NCI-H1694 treated with DMSO at 0.1 percent for 48 hours (cell line): ENCODE measurements at regions not wholly inside any gene's neighbourhood (a gene's known extent, or its start where the extent isn't known, plus 50 kb on each side); places are given as distances from the start of the nearest gene placed in this dataset.
A peak's percentile ranks its signal among the peaks of the same experiment; 100 is the strongest.

ENCODE experiments used
- DNase-seq: peaks from one replicate; lab custom pipeline; 2025; lab: John Stamatoyannopoulos, UW

- DNase-seq: peak; percentile 2
These were observed 303.4 kb downstream of the KCNC2 start for GRCh38 chr12:74906224-74906623.

GRCh38 chr12:74910831-74911230 lies 298.8 kb downstream of the KCNC2 start:
- DNase-seq: no peak

- DNase-seq: no peak
These were observed 295.3 kb downstream of the KCNC2 start for GRCh38 chr12:74914378-74914777.

- DNase-seq: no peak
These were observed 293.9 kb downstream of the KCNC2 start for GRCh38 chr12:74915718-74916117.

GRCh38 chr12:74917743-74918142 lies 291.9 kb downstream of the KCNC2 start:
- DNase-seq: no peak

GRCh38 chr12:74918291-74918690 lies 291.3 kb downstream of the KCNC2 start:
- no peak for DNase-seq

GRCh38 chr12:74922117-74922516 lies 287.5 kb downstream of the KCNC2 start:
- DNase-seq: no peak

- no peak for DNase-seq
These were observed 287.0 kb downstream of the KCNC2 start for GRCh38 chr12:74922642-74923041.

- no peak for DNase-seq
These were observed 268.0 kb downstream of the KCNC2 start for GRCh38 chr12:74941670-74942069.

- no peak for DNase-seq
These were observed 263.9 kb downstream of the KCNC2 start for GRCh38 chr12:74945771-74946198.

- no peak for DNase-seq
These were observed 255.9 kb downstream of the KCNC2 start for GRCh38 chr12:74953697-74954096.

GRCh38 chr12:74957231-74957630 lies 252.4 kb downstream of the KCNC2 start:
- no peak for DNase-seq

GRCh38 chr12:74957634-74958033 lies 252.0 kb downstream of the KCNC2 start:
- DNase-seq: no peak

GRCh38 chr12:74959657-74960056 lies 250.0 kb downstream of the KCNC2 start:
- no peak for DNase-seq

- no peak for DNase-seq
These were observed 246.3 kb downstream of the KCNC2 start for GRCh38 chr12:74963304-74963703.

GRCh38 chr12:74963867-74964331 lies 245.7 kb downstream of the KCNC2 start:
- no peak for DNase-seq

- DNase-seq: no peak
These were observed 245.2 kb downstream of the KCNC2 start for GRCh38 chr12:74964390-74964789.

GRCh38 chr12:74971201-74971600 lies 238.4 kb downstream of the KCNC2 start:
- no peak for DNase-seq

GRCh38 chr12:74977832-74978481 lies 231.7 kb downstream of the KCNC2 start:
- no peak for DNase-seq

GRCh38 chr12:74980510-74980909 lies 229.1 kb downstream of the KCNC2 start:
- no peak for DNase-seq

- DNase-seq: no peak
These were observed 228.1 kb downstream of the KCNC2 start for GRCh38 chr12:74981541-74981940.

- DNase-seq: no peak
These were observed 225.7 kb downstream of the KCNC2 start for GRCh38 chr12:74983917-74984316.

- DNase-seq: no peak
These were observed 225.0 kb downstream of the KCNC2 start for GRCh38 chr12:74984631-74985030.

- DNase-seq: no peak
These were observed 224.2 kb downstream of the KCNC2 start for GRCh38 chr12:74985293-74985985.
